PC-9 (cell line): ENCODE measurements at regions not wholly inside any gene's neighbourhood (a gene's known extent, or its start where the extent isn't known, plus 50 kb on each side); places are given as distances from the start of the nearest gene placed in this dataset.

Experiments
- EZH2 ChIP-seq: fragments of 200-600 bp; sonication (generic); IDR thresholded peaks from 2 replicates; pipeline ENCODE4 v1.8.0; 2017; ENCODE audit warnings: antibody characterized with exemption, low read depth
- TF ChIP-seq, protein P1 (sequence below): fragments of 200-600 bp; sonication (generic); conservative IDR thresholded peaks from 2 replicates; pipeline ENCODE4 v1.6.1; 2017; ENCODE audit warnings: mixed run types, antibody characterized with exemption, mild to moderate bottlenecking, moderate library complexity

DNA sequence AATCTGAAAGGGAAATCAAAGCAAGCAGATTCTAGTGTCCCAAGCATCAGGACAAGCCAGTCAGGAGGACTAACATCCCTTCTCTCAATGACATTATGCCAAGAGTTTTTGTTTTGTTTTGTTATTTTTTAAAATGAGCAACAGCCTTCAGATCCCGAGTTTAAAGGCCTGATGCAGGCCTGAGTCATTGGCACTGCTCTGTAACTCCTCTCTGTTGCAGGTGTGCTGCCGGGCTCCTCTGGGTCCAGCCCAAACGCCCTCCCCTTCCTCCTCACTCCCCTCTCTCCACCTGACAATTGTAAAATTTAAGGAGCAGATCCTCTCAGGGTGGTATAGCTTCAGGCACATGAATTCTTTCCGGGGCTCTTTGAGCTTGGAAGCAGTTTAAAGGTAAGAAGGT is 502.0 kb downstream of the BMP2 start:
- TF ChIP-seq, protein P1, sequence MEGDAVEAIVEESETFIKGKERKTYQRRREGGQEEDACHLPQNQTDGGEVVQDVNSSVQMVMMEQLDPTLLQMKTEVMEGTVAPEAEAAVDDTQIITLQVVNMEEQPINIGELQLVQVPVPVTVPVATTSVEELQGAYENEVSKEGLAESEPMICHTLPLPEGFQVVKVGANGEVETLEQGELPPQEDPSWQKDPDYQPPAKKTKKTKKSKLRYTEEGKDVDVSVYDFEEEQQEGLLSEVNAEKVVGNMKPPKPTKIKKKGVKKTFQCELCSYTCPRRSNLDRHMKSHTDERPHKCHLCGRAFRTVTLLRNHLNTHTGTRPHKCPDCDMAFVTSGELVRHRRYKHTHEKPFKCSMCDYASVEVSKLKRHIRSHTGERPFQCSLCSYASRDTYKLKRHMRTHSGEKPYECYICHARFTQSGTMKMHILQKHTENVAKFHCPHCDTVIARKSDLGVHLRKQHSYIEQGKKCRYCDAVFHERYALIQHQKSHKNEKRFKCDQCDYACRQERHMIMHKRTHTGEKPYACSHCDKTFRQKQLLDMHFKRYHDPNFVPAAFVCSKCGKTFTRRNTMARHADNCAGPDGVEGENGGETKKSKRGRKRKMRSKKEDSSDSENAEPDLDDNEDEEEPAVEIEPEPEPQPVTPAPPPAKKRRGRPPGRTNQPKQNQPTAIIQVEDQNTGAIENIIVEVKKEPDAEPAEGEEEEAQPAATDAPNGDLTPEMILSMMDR: no peak
- TF ChIP-seq EZH2: no peak
